T-cell (primary cell): ENCODE measurements at regions not wholly inside any gene's neighbourhood (a gene's known extent, or its start where the extent isn't known, plus 50 kb on each side); places are given as distances from the start of the nearest gene placed in this dataset.
"Not testable (repeated sequence)": the region's sequence is repeated elsewhere in the genome, so short reads cannot be mapped to it uniquely, and the experiment has no call there.

Experiments
- ATAC-seq, 4 experiments: fragments of 200-7000 bp in 3 of 4; fragments of 150-1000 bp in 1 of 4; cut with Tn5 transposase; replicated peaks in 1 of 4; 1 replicate in 3 of 4; 2 replicates in 1 of 4; pipeline ENCODE4 v1.10.0; 2021; ENCODE audit warnings: moderate library complexity in 3 of 4, mild to moderate bottlenecking in 2 of 4, moderate number of reproducible peaks in 1 of 4
- CTCF ChIA-PET, 2 donors: fragments of 300-600 bp; sonication (Branson Sonifier 250); formaldehyde crosslinking; loops; one replicate each; lab custom pipeline; 2022; ENCODE audit warnings: antibody characterized with exemption in 2 of 2; lab: Charles Lee
- POLR2A ChIA-PET, 2 donors: fragments of 300-600 bp; sonication (Branson Sonifier 250); formaldehyde crosslinking; loops; one replicate each; lab custom pipeline; 2022; ENCODE audit warnings: antibody characterized with exemption in 2 of 2; lab: Charles Lee
- DNase-seq, 35 experiments: peaks; one replicate each; pipeline versions ENCODE4 v3.0.0 to v3.0.0-alpha.2; 2013 to 2023
- H3K27ac ChIP-seq: one replicate; pipeline ENCODE4 v1.5.1; 2013; ENCODE audit warnings: low read length
- H3K27me3 ChIP-seq, 2 experiments: replicated peaks in 1 of 2; 1 replicate in 1 of 2; 2 replicates in 1 of 2; pipeline versions ENCODE4 v1.6.1 to v1.7.0; 2013; ENCODE audit warnings: low read length in 1 of 2, mixed read lengths in 1 of 2; ENCODE audit not compliant: control insufficient read depth in 2 of 2, insufficient read depth in 2 of 2; ENCODE audit errors: extremely low read depth in 1 of 2
- H3K36me3 ChIP-seq, 2 donors: 1 replicate in 1 of 2; 2 replicates in 1 of 2; pipeline versions ENCODE4 v1.6.1 to v1.7.0; 2013; ENCODE audit warnings: low read length in 1 of 2; ENCODE audit not compliant: control insufficient read depth in 2 of 2, insufficient read depth in 1 of 2; ENCODE audit errors: extremely low read depth in 1 of 2
- H3K4me1 ChIP-seq, 2 experiments: 1 replicate in 1 of 2; 2 replicates in 1 of 2; pipeline versions ENCODE4 v1.6.1 to v1.7.0; 2013; ENCODE audit warnings: low read length in 2 of 2, mixed read lengths in 1 of 2; ENCODE audit not compliant: insufficient read depth in 2 of 2, control insufficient read depth in 1 of 2; ENCODE audit errors: extremely low read depth in 1 of 2
- H3K4me3 ChIP-seq, 2 donors: 1 replicate in 1 of 2; 2 replicates in 1 of 2; pipeline versions ENCODE4 v1.5.1 to v1.7.0; 2013; ENCODE audit warnings: mild to moderate bottlenecking in 2 of 2, low read length in 1 of 2, moderate library complexity in 1 of 2; ENCODE audit not compliant: control insufficient read depth in 1 of 2; ENCODE audit errors: extremely low read depth in 1 of 2
- H3K9me3 ChIP-seq: 2 replicates; pipeline ENCODE4 v1.7.0; 2013
- H3K27ac Mint-ChIP-seq, 2 donors: one replicate each; pipeline ENCODE4 v1.8.0; 2020 to 2021; ENCODE audit warnings: mild to moderate bottlenecking in 2 of 2, mixed read lengths in 2 of 2
- H3K27me3 Mint-ChIP-seq, 2 donors: one replicate each; pipeline ENCODE4 v1.8.0; 2021 to 2022; ENCODE audit warnings: mixed read lengths in 2 of 2
- H3K36me3 Mint-ChIP-seq: one replicate; pipeline ENCODE4 v1.8.0; 2021; ENCODE audit warnings: mixed read lengths
- H3K4me1 Mint-ChIP-seq, 3 donors: one replicate each; pipeline ENCODE4 v1.8.0; 2020 to 2022; ENCODE audit warnings: mixed read lengths in 3 of 3, mild to moderate bottlenecking in 1 of 3
- H3K4me3 Mint-ChIP-seq, 3 donors: one replicate each; pipeline ENCODE4 v1.8.0; 2020 to 2022; ENCODE audit warnings: mild to moderate bottlenecking in 3 of 3, mixed read lengths in 3 of 3, moderate library complexity in 3 of 3
- H3K9me3 Mint-ChIP-seq, 3 donors: one replicate each; pipeline ENCODE4 v1.8.0; 2020 to 2022; ENCODE audit warnings: mixed read lengths in 3 of 3
- WGBS: methylation state at CpG from one replicate; pipeline ENCODE4 v1.1.5; 2013; ENCODE audit warnings: missing lambda C conversion rate; ENCODE audit not compliant: insufficient coverage; 5-methylcytosine and 5-hydroxymethylcytosine counted together

- ATAC-seq (peak; percentile 35 to 79 (median 61)), DNase-seq (peak in 2 of 35 experiments; percentile 30 to 37)
- H3K27ac ChIP-seq: peak overlapping the region; percentile 29
- WGBS: 0% methylated on average over 2 of the region's 7 CpGs
- POLR2A ChIA-PET, H3K9me3 Mint-ChIP-seq, H3K27me3 ChIP-seq, CTCF ChIA-PET, H3K27me3 Mint-ChIP-seq, H3K36me3 ChIP-seq, H3K9me3 ChIP-seq: not testable (repeated sequence)
- peaks cover 0 to 26% of the 10 kb centered on the region in 2 experiments for H3K4me1 ChIP-seq
- H3K4me3 ChIP-seq: peak overlapping the region in 1 of 2 donors; percentile 38
- Mint-ChIP-seq H3K4me1 (peaks cover 0 to 48% (median 2%) of the 10 kb centered on the region in 3 donors), H3K4me3 (peak overlapping the region in 2 of 3 donors; percentile 15 to 74), H3K36me3 (peaks cover 12% of the 10 kb centered on the region), H3K27ac (peak overlapping the region in 1 of 2 donors; percentile 90)
Measured at GRCh38 chr2:87483093-87483680, 264.7 kb upstream of the PLGLB2 start.

GRCh38 chr2:87484363-87484762, 263.5 kb upstream of the PLGLB2 start:
- H3K9me3 Mint-ChIP-seq, H3K4me3 Mint-ChIP-seq, H3K36me3 ChIP-seq, POLR2A ChIA-PET, DNase-seq, H3K9me3 ChIP-seq, H3K27me3 ChIP-seq, H3K4me3 ChIP-seq, ATAC-seq, H3K27ac ChIP-seq, CTCF ChIA-PET, H3K27me3 Mint-ChIP-seq: not testable (repeated sequence)
- H3K36me3 Mint-ChIP-seq: peaks cover 12% of the 10 kb centered on the region
- no CpG with 5 or more reads among the region's 2 CpGs for WGBS
- peaks cover 0 to 51% (median 2%) of the 10 kb centered on the region in 3 donors for H3K4me1 Mint-ChIP-seq
- peaks cover 0 to 28% of the 10 kb centered on the region in 2 experiments for H3K4me1 ChIP-seq
- H3K27ac Mint-ChIP-seq: peak overlapping the region in 1 of 2 donors; percentile 82

- H3K36me3 ChIP-seq, POLR2A ChIA-PET, H3K36me3 Mint-ChIP-seq, H3K4me3 Mint-ChIP-seq, H3K9me3 Mint-ChIP-seq, ATAC-seq, CTCF ChIA-PET, H3K4me3 ChIP-seq, DNase-seq, H3K9me3 ChIP-seq, H3K27me3 Mint-ChIP-seq, H3K27me3 ChIP-seq: not testable (repeated sequence)
- Mint-ChIP-seq H3K27ac (peak overlapping the region in 1 of 2 donors; percentile 55), H3K4me1 (peaks cover 0 to 46% (median 2%) of the 10 kb centered on the region in 3 donors)
- Histone ChIP-seq H3K27ac (peak overlapping the region; percentile 49), H3K4me1 (peaks cover 0 to 28% of the 10 kb centered on the region in 2 experiments)
- whole genome bisulfite sequencing: no CpG with 5 or more reads among the region's 8 CpGs
Measured at GRCh38 chr2:87485455-87485854, 262.4 kb upstream of the PLGLB2 start.

- H3K4me3 Mint-ChIP-seq: peak overlapping the region in 1 of 3 donors; percentile 37
- H3K9me3 Mint-ChIP-seq, H3K27me3 Mint-ChIP-seq, H3K9me3 ChIP-seq, POLR2A ChIA-PET, H3K36me3 Mint-ChIP-seq, H3K27me3 ChIP-seq, CTCF ChIA-PET, H3K36me3 ChIP-seq: not testable (repeated sequence)
- peaks cover 0 to 46% (median 2%) of the 10 kb centered on the region in 3 donors for H3K4me1 Mint-ChIP-seq
- peak overlapping the region in 1 of 2 donors; percentile 36 for H3K27ac Mint-ChIP-seq
- peak overlapping the region; percentile 84 for H3K27ac ChIP-seq
- no CpG with 5 or more reads among the region's 10 CpGs for WGBS
- H3K4me1 ChIP-seq: peaks cover 0 to 28% of the 10 kb centered on the region in 2 experiments
- ATAC-seq: peak; percentile 72 to 90 (median 84)
- peak in 11 of 35 experiments; percentile 11 to 50 (median 39) for DNase-seq
- peak overlapping the region in 1 of 2 donors; percentile 10 for H3K4me3 ChIP-seq
Measured at GRCh38 chr2:87485884-87486283, 262.0 kb upstream of the PLGLB2 start.

- H3K27me3 ChIP-seq, H3K9me3 ChIP-seq, H3K27me3 Mint-ChIP-seq, POLR2A ChIA-PET, CTCF ChIA-PET, H3K36me3 ChIP-seq, H3K36me3 Mint-ChIP-seq, H3K9me3 Mint-ChIP-seq: not testable (repeated sequence)
- peak overlapping the region; percentile 81 to 94 for H3K27ac Mint-ChIP-seq
- WGBS: no CpG with 5 or more reads among the region's 9 CpGs
- DNase-seq (peak in 5 of 35 experiments; percentile 9 to 36 (median 22)), ATAC-seq (peak; percentile 12 to 33 (median 26))
- Histone ChIP-seq H3K4me3 (peak overlapping the region in 1 of 2 donors; percentile 10), H3K4me1 (peaks cover 0 to 28% of the 10 kb centered on the region in 2 experiments), H3K27ac (peak overlapping the region; percentile 84)
- peak overlapping the region in 2 of 3 donors; percentile 37 to 62 for H3K4me3 Mint-ChIP-seq
- H3K4me1 Mint-ChIP-seq: peaks cover 0 to 49% (median 2%) of the 10 kb centered on the region in 3 donors
Measured at GRCh38 chr2:87486413-87486812, 261.5 kb upstream of the PLGLB2 start.

- H3K27me3 ChIP-seq, H3K9me3 ChIP-seq, H3K36me3 ChIP-seq, H3K27ac ChIP-seq, H3K9me3 Mint-ChIP-seq, H3K4me3 Mint-ChIP-seq, H3K4me3 ChIP-seq, DNase-seq, H3K27me3 Mint-ChIP-seq, ATAC-seq, CTCF ChIA-PET, H3K36me3 Mint-ChIP-seq, POLR2A ChIA-PET: not testable (repeated sequence)
- peak overlapping the region in 1 of 2 donors; percentile 94 for H3K27ac Mint-ChIP-seq
- H3K4me1 ChIP-seq: peaks cover 0 to 27% of the 10 kb centered on the region in 2 experiments
- WGBS: no CpG with 5 or more reads among the region's 1 CpG
- peaks cover 0 to 47% (median 2%) of the 10 kb centered on the region in 3 donors for H3K4me1 Mint-ChIP-seq
Measured at GRCh38 chr2:87488021-87488420, 259.9 kb upstream of the PLGLB2 start.
